ENCODE measurements at regions not wholly inside any gene's neighbourhood (a gene's known extent, or its start where the extent isn't known, plus 50 kb on each side); places are given as distances from the start of the nearest gene placed in this dataset.

DNA sequence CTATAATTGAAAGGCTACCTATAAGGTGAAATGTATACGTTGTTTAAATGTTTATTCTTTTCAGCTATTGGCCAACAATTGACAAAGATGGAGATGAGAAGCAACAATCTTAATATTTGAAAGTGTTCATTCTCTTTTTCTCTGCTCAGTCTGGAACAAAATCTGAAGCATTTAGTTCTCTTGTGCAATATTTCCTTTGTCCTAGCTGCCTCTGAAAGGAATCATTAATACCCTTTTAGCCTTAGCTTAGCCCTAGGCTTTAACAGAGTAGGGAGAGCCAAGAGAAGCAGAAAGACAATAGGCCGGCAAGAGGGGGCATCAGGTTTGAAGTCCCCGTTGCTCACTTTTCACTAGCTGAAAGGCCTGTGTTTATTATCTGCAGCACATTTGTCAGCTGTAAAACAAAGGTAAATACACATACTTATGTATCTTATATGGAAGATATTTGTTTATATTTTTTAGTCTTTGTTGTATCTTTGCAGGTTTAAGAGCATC, 422.5 kb upstream of the SEMA6D start:
- TF ChIP-seq, protein P1, sequence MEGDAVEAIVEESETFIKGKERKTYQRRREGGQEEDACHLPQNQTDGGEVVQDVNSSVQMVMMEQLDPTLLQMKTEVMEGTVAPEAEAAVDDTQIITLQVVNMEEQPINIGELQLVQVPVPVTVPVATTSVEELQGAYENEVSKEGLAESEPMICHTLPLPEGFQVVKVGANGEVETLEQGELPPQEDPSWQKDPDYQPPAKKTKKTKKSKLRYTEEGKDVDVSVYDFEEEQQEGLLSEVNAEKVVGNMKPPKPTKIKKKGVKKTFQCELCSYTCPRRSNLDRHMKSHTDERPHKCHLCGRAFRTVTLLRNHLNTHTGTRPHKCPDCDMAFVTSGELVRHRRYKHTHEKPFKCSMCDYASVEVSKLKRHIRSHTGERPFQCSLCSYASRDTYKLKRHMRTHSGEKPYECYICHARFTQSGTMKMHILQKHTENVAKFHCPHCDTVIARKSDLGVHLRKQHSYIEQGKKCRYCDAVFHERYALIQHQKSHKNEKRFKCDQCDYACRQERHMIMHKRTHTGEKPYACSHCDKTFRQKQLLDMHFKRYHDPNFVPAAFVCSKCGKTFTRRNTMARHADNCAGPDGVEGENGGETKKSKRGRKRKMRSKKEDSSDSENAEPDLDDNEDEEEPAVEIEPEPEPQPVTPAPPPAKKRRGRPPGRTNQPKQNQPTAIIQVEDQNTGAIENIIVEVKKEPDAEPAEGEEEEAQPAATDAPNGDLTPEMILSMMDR (IDR thresholded peaks at IDR 0.05 in 2 of 3, conservative IDR thresholded peaks at IDR 0.05 in 1 of 3; ENCODE audit: borderline replicate concordance in 1 of 3, insufficient read depth in 1 of 3, low read depth in 2 of 3, low read length in 2 of 3): no peak
- no peak for TF ChIP-seq SIN3A (IDR thresholded peaks at IDR 0.05; ENCODE audit: low read depth)
- TF ChIP-seq EZH2phosphoT487 (IDR thresholded peaks at IDR 0.05; ENCODE audit: borderline replicate concordance): no peak
- no peak for TF ChIP-seq EZH2 (IDR thresholded peaks at IDR 0.05)
- no peak for TF ChIP-seq ZNF274 (IDR thresholded peaks at IDR 0.05; ENCODE audit: low read depth, low read length)
- TF ChIP-seq POLR2A (IDR thresholded peaks at IDR 0.05; ENCODE audit: borderline replicate concordance, extremely low read depth, insufficient read depth, insufficient read length): no peak
- TF ChIP-seq POLR2AphosphoS5 (IDR thresholded peaks at IDR 0.05; ENCODE audit: low read depth, low read length): no peak
- TF ChIP-seq ZFX (IDR thresholded peaks at IDR 0.05): no peak
- no peak for TF ChIP-seq SRF (IDR thresholded peaks at IDR 0.05; ENCODE audit: low read depth)

All from HCT116 (cell line).